LNCaP clone FGC (cell line): ENCODE measurements at regions not wholly inside any gene's neighbourhood (a gene's known extent, or its start where the extent isn't known, plus 50 kb on each side); places are given as distances from the start of the nearest gene placed in this dataset.
"Not testable (repeated sequence)": the region's sequence is repeated elsewhere in the genome, so short reads cannot be mapped to it uniquely, and the experiment has no call there.

Source experiments
- DNase-seq: peaks from one replicate; pipeline ENCODE4 v3.0.0-alpha.2; 2011; ENCODE audit warnings: low read depth
- H3K4me3 ChIP-seq: 2 replicates; pipeline ENCODE4 v1.5.1; 2011; ENCODE audit warnings: mild to moderate bottlenecking, low read depth, low read length, control low read depth
- TF ChIP-seq, protein P1 (sequence below): IDR thresholded peaks from 2 replicates; pipeline ENCODE4 v1.5.1; 2012; ENCODE audit warnings: mild to moderate bottlenecking; ENCODE audit not compliant: control insufficient read depth, insufficient read depth; ENCODE audit errors: extremely low read depth

- no peak overlapping the region for H3K4me3 ChIP-seq
- DNase-seq = no peak
- TF ChIP-seq, protein P1, sequence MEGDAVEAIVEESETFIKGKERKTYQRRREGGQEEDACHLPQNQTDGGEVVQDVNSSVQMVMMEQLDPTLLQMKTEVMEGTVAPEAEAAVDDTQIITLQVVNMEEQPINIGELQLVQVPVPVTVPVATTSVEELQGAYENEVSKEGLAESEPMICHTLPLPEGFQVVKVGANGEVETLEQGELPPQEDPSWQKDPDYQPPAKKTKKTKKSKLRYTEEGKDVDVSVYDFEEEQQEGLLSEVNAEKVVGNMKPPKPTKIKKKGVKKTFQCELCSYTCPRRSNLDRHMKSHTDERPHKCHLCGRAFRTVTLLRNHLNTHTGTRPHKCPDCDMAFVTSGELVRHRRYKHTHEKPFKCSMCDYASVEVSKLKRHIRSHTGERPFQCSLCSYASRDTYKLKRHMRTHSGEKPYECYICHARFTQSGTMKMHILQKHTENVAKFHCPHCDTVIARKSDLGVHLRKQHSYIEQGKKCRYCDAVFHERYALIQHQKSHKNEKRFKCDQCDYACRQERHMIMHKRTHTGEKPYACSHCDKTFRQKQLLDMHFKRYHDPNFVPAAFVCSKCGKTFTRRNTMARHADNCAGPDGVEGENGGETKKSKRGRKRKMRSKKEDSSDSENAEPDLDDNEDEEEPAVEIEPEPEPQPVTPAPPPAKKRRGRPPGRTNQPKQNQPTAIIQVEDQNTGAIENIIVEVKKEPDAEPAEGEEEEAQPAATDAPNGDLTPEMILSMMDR = no peak
Observed at GRCh38 chr2:176944998-176945397, 267.6 kb upstream of the HNRNPA3 start.

DNA sequence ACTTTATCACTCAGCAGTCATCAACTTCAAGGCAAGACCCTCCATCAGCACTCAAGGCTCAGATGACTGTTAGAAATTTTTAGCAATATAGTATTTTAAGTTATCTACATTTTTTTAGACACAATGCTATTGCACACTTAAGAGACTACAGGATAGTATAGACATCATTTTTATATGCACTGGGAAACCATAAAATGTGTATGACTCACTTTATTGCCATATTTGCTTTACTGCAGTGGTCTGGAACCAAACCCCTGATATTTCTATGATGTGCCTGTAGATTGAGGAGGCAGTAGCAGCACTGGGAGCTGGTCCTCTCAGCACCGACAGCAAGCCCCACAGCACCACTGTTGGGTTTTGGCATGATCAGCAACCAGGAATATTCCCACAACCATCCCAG lies 264.8 kb upstream of the HNRNPA3 start:
- no peak for DNase-seq
- H3K4me3 ChIP-seq = no peak overlapping the region
- TF ChIP-seq, protein P1 = no peak

- H3K4me3 ChIP-seq, DNase-seq: not testable (repeated sequence)
Observed at GRCh38 chr2:176951218-176951617, 261.4 kb upstream of the HNRNPA3 start.

DNA sequence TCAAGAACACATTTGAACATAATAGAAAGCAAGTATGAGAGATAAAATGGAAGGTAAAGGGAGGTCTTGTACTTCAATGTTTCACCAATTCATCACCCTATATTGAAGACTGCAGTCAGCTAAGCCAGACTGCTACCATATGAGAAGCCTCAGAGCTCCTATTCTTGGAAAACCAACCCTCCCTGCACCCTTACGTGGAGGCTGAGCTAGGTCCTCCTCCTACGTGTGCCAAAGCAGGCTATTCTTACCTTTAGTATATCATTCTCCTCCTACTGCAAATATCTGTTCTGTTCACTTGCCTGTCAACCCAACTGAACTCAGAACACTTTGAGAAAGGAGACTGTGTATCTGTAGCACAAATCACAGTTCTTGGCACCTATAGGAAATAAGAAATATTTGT lies 255.8 kb upstream of the HNRNPA3 start:
- no peak for DNase-seq
- TF ChIP-seq, protein P1 = no peak
- H3K4me3 ChIP-seq = no peak overlapping the region

DNA sequence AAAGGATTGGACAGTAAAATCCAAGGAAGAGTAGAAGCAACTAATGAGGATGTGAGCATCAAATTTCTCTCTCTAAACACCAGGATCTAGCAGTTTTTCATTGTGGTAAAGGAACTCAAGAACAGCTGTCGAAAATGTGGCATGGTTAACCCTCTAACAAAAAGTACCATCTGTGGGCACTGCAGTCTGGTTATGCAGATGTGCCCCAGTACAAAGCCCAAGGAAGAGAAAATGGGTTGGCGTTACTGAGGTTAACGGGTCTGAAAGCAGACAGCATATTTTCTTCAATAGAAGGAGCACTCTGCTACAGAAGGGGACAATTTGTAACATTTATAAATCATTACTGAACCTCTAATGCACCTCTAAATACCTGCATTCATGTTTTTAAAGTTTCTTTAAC lies 253.0 kb upstream of the HNRNPA3 start:
- TF ChIP-seq, protein P1 = no peak
- H3K4me3 ChIP-seq = no peak overlapping the region

GRCh38 chr2:176960061-176960460 lies 252.5 kb upstream of the HNRNPA3 start:
- H3K4me3 ChIP-seq = no peak overlapping the region
- no peak for DNase-seq
- TF ChIP-seq, protein P1 = no peak

More for the DNA sequence above, 253.0 kb upstream of the HNRNPA3 start:
- no peak for DNase-seq

- DNase-seq = no peak
- H3K4me3 ChIP-seq = no peak overlapping the region
- TF ChIP-seq, protein P1 = no peak
Observed at GRCh38 chr2:176960736-176961520, 251.7 kb upstream of the HNRNPA3 start.
